ES-I3 (cell line): ENCODE measurements at regions not wholly inside any gene's neighbourhood (a gene's known extent, or its start where the extent isn't known, plus 50 kb on each side); places are given as distances from the start of the nearest gene placed in this dataset.
"Not testable (repeated sequence)": the region's sequence is repeated elsewhere in the genome, so short reads cannot be mapped to it uniquely, and the experiment has no call there.

ENCODE experiments used
- H3K36me3 ChIP-seq: 2 replicates; pipeline ENCODE4 v1.6.1; 2013; ENCODE audit warnings: mild to moderate bottlenecking, low read length, control low read depth, moderate library complexity; ENCODE audit not compliant: insufficient read depth
- H3K4me1 ChIP-seq: 2 replicates; pipeline ENCODE4 v1.6.1; 2013; ENCODE audit warnings: mild to moderate bottlenecking, control low read depth, low read length; ENCODE audit not compliant: insufficient read depth
- H3K9ac ChIP-seq: 2 replicates; pipeline ENCODE4 v1.6.1; 2013; ENCODE audit warnings: low read depth, mild to moderate bottlenecking, low read length, moderate library complexity
- H3K9me3 ChIP-seq: 2 replicates; pipeline ENCODE4 v1.6.1; 2013; ENCODE audit warnings: mild to moderate bottlenecking, low read length, moderate library complexity; ENCODE audit not compliant: control insufficient read depth, insufficient read depth

- Histone ChIP-seq H3K9ac (no peak overlapping the region), H3K9me3 (no peaks in the 10 kb centered on the region), H3K4me1 (peaks cover 1% of the 10 kb centered on the region; the same call in 1 of the 2 replicates), H3K36me3 (no peaks in the 10 kb centered on the region)
Measured at GRCh38 chr6:68010936-68011335, 624.1 kb upstream of the ADGRB3 start.

GRCh38 chr6:68008445-68008844 lies 626.6 kb upstream of the ADGRB3 start:
- H3K9ac ChIP-seq = no peak overlapping the region
- no peaks in the 10 kb centered on the region for H3K9me3 ChIP-seq
- H3K4me1 ChIP-seq = no peaks in the 10 kb centered on the region
- no peaks in the 10 kb centered on the region for H3K36me3 ChIP-seq

- H3K4me1 ChIP-seq = no peaks in the 10 kb centered on the region
Measured at GRCh38 chr6:68007717-68008116, 627.4 kb upstream of the ADGRB3 start.

GRCh38 chr6:67986694-67987232 lies 648.3 kb upstream of the ADGRB3 start:
- no peaks in the 10 kb centered on the region for H3K9me3 ChIP-seq
- H3K36me3 ChIP-seq = no peaks in the 10 kb centered on the region
- H3K9ac ChIP-seq = no peak overlapping the region
- peaks cover 6% of the 10 kb centered on the region; the same call in 1 of the 2 replicates for H3K4me1 ChIP-seq

More at GRCh38 chr6:68007717-68008116, 627.4 kb upstream of the ADGRB3 start:
- Histone ChIP-seq H3K9me3 (no peaks in the 10 kb centered on the region), H3K9ac (no peak overlapping the region), H3K36me3 (no peaks in the 10 kb centered on the region)

- H3K9ac ChIP-seq = no peak overlapping the region
- no peaks in the 10 kb centered on the region for H3K36me3 ChIP-seq
- H3K9me3 ChIP-seq = no peaks in the 10 kb centered on the region
- peaks cover 11% of the 10 kb centered on the region for H3K4me1 ChIP-seq
Measured at GRCh38 chr6:67976486-67976885, 658.6 kb upstream of the ADGRB3 start.

GRCh38 chr6:67974931-67975330 lies 660.2 kb upstream of the ADGRB3 start:
- Histone ChIP-seq H3K9me3 (no peaks in the 10 kb centered on the region), H3K36me3 (no peaks in the 10 kb centered on the region), H3K9ac (no peak overlapping the region), H3K4me1 (no peaks in the 10 kb centered on the region)

- Histone ChIP-seq H3K9ac (no peak overlapping the region), H3K9me3 (no peaks in the 10 kb centered on the region), H3K4me1 (no peaks in the 10 kb centered on the region), H3K36me3 (no peaks in the 10 kb centered on the region)
Measured at GRCh38 chr6:67971812-67972211, 663.3 kb upstream of the ADGRB3 start.

GRCh38 chr6:67966830-67967229 lies 668.3 kb upstream of the ADGRB3 start:
- no peak overlapping the region for H3K9ac ChIP-seq
- no peaks in the 10 kb centered on the region for H3K36me3 ChIP-seq
- no peaks in the 10 kb centered on the region for H3K4me1 ChIP-seq
- no peaks in the 10 kb centered on the region for H3K9me3 ChIP-seq

GRCh38 chr6:67956352-67956751 lies 678.7 kb upstream of the ADGRB3 start:
- no peaks in the 10 kb centered on the region for H3K4me1 ChIP-seq
- H3K9me3 ChIP-seq = peaks cover 8% of the 10 kb centered on the region
- no peaks in the 10 kb centered on the region for H3K36me3 ChIP-seq
- H3K9ac ChIP-seq = no peak overlapping the region

GRCh38 chr6:67952948-67953347 lies 682.1 kb upstream of the ADGRB3 start:
- Histone ChIP-seq H3K9ac (no peak overlapping the region), H3K9me3 (peaks cover 8% of the 10 kb centered on the region), H3K4me1 (no peaks in the 10 kb centered on the region)

GRCh38 chr6:67952121-67952520 lies 683.0 kb upstream of the ADGRB3 start:
- Histone ChIP-seq H3K9me3 (peaks cover 8% of the 10 kb centered on the region), H3K9ac (no peak overlapping the region)

More at GRCh38 chr6:67952948-67953347, 682.1 kb upstream of the ADGRB3 start:
- no peaks in the 10 kb centered on the region for H3K36me3 ChIP-seq

GRCh38 chr6:67947762-67948161 lies 687.3 kb upstream of the ADGRB3 start:
- H3K9me3 ChIP-seq = not testable (repeated sequence)

More at GRCh38 chr6:67952121-67952520, 683.0 kb upstream of the ADGRB3 start:
- Histone ChIP-seq H3K36me3 (no peaks in the 10 kb centered on the region), H3K4me1 (no peaks in the 10 kb centered on the region)

GRCh38 chr6:67935976-67936477 lies 699.1 kb upstream of the ADGRB3 start:
- Histone ChIP-seq H3K36me3 (no peaks in the 10 kb centered on the region), H3K9ac (no peak overlapping the region), H3K9me3 (no peaks in the 10 kb centered on the region; the same call in 1 of the 2 replicates), H3K4me1 (no peaks in the 10 kb centered on the region)

More at GRCh38 chr6:67947762-67948161, 687.3 kb upstream of the ADGRB3 start:
- H3K4me1 ChIP-seq, H3K9ac ChIP-seq, H3K36me3 ChIP-seq: not testable (repeated sequence)

GRCh38 chr6:67933278-67933677 lies 701.8 kb upstream of the ADGRB3 start:
- Histone ChIP-seq H3K9ac (no peak overlapping the region), H3K9me3 (no peaks in the 10 kb centered on the region), H3K36me3 (no peaks in the 10 kb centered on the region), H3K4me1 (no peaks in the 10 kb centered on the region)

GRCh38 chr6:67922588-67922987 lies 712.5 kb upstream of the ADGRB3 start:
- H3K4me1 ChIP-seq, H3K9ac ChIP-seq, H3K9me3 ChIP-seq, H3K36me3 ChIP-seq: not testable (repeated sequence)
